ENCODE measurements at regions not wholly inside any gene's neighbourhood (a gene's known extent, or its start where the extent isn't known, plus 50 kb on each side); places are given as distances from the start of the nearest gene placed in this dataset.
A peak's percentile ranks its signal among the peaks of the same experiment; 100 is the strongest.

DNA sequence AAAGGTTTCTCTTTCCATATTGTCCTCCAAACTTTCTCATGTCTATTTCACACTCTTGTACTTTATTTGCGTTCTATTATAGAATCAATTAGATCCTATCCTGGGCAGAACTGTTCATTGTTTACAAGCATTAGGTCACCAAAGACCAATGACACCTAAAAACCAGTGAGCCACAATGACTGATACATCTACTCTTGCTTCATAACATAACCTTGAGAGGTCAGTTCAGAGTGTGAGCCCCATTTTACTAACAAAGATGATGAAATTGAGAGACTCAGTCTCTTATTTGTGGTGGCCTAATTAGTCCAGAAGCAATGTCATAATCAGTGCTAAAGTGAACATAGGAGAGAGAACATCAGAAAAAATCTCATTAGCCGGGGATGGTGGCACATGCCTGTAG, 248.9 kb upstream of the RBBP8 start:
- no peaks in the 10 kb centered on the region for H3K9me3 ChIP-seq (ENCODE audit: control insufficient read depth in 1 of 2, low read length in 2 of 2)
- H3K4me1 ChIP-seq (ENCODE audit: insufficient read depth, low read length), result no peaks in the 10 kb centered on the region
- Mint-ChIP-seq H3K4me1 (no peaks in the 10 kb centered on the region), H3K27ac (no peak overlapping the region), H3K27me3 (peaks cover 0 to 3% of the 10 kb centered on the region in 2 donors), H3K36me3 (no peaks in the 10 kb centered on the region), H3K4me3 (no peak overlapping the region), H3K9me3 (peaks cover 0 to 4% (median 0%) of the 10 kb centered on the region in 8 donors)
- no peaks in the 10 kb centered on the region for H3K36me3 ChIP-seq (ENCODE audit: insufficient read depth, low read length)
- intact Hi-C loops (cut with micrococcal nuclease), result no loop called here
- H3K27me3 ChIP-seq (ENCODE audit: insufficient read depth, low read length), result no peaks in the 10 kb centered on the region
- H3K4me3 ChIP-seq (ENCODE audit: low read length in 2 of 2), result no peak overlapping the region
- DNase-seq, result no peak
- ChIA-PET POLR2A (ENCODE audit: partially characterized antibody) (no interaction called here), CTCF (ENCODE audit: partially characterized antibody) (no interaction called here)
- no peak overlapping the region for H3K27ac ChIP-seq (ENCODE audit: low read depth, low read length)

GRCh38 chr18:22685788-22686187, 247.3 kb upstream of the RBBP8 start:
- Histone ChIP-seq H3K9me3 (ENCODE audit: control insufficient read depth in 1 of 2, low read length in 2 of 2) (no peaks in the 10 kb centered on the region), H3K4me3 (ENCODE audit: low read length in 2 of 2) (no peak overlapping the region), H3K27ac (ENCODE audit: low read depth, low read length) (no peak overlapping the region), H3K36me3 (ENCODE audit: insufficient read depth, low read length) (no peaks in the 10 kb centered on the region), H3K27me3 (ENCODE audit: insufficient read depth, low read length) (no peaks in the 10 kb centered on the region), H3K4me1 (ENCODE audit: insufficient read depth, low read length) (no peaks in the 10 kb centered on the region)
- Mint-ChIP-seq H3K4me1 (no peaks in the 10 kb centered on the region), H3K4me3 (no peak overlapping the region), H3K27ac (peak overlapping the region in 1 of 7 donors; percentile 72), H3K36me3 (no peaks in the 10 kb centered on the region), H3K9me3 (peaks cover 0 to 4% (median 0%) of the 10 kb centered on the region in 8 donors), H3K27me3 (peaks cover 0 to 3% of the 10 kb centered on the region in 2 donors)
- ChIA-PET CTCF (ENCODE audit: partially characterized antibody) (no interaction called here), POLR2A (ENCODE audit: partially characterized antibody) (no interaction called here)
- intact Hi-C loops (cut with micrococcal nuclease), result no loop called here
- no peak for DNase-seq

DNA sequence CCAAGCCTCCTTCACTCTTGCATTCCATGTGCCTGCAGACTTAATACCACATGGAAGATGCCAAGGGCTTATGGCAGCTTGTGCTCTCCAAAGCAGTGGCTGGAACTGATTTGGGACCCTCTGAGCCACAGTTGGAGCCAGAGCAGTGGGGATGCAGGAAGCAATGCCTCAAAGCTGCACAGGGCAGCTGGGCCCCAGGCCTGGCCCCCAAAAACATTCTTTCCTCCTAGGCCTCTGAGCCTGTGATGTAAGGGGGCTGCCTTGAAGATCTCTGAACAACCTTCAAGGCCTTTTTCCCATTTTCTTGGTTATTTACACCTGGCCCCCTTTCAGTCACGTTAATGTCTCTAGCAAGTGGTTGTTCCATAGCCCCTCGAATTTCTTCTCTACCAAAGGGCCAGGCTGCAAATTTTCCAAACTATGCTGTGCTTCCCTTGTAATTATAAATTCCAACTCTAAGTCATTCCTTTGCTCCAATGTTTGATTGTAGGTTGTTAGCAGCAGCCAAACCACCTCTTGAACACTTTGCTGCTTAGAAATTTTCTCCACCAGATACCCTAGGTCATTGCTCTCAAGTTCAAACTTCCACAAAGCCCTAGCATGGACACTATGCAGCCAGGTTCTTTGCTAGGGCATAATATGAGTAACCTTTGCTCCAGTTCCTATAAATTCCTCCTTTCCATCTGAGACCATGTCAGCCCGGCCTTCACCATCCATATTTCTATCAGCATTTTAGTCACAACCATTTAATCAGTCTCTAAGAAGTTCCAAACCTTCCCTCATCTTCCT, 245.0 kb upstream of the RBBP8 start:
- H3K36me3 Mint-ChIP-seq, result no peaks in the 10 kb centered on the region
- ChIA-PET CTCF (ENCODE audit: partially characterized antibody) (no interaction called here), POLR2A (ENCODE audit: partially characterized antibody) (no interaction called here)
- H3K9me3 Mint-ChIP-seq, result peaks cover 0 to 4% (median 0%) of the 10 kb centered on the region in 8 donors
- intact Hi-C loops (cut with micrococcal nuclease), result no loop called here
- no peak for DNase-seq
- H3K4me1 Mint-ChIP-seq, result no peaks in the 10 kb centered on the region
- H3K27ac Mint-ChIP-seq, result no peak overlapping the region
- Histone ChIP-seq H3K9me3 (ENCODE audit: control insufficient read depth in 1 of 2, low read length in 2 of 2) (no peaks in the 10 kb centered on the region), H3K4me3 (ENCODE audit: low read length in 2 of 2) (no peak overlapping the region), H3K27ac (ENCODE audit: low read depth, low read length) (no peak overlapping the region), H3K4me1 (ENCODE audit: insufficient read depth, low read length) (no peaks in the 10 kb centered on the region), H3K36me3 (ENCODE audit: insufficient read depth, low read length) (no peaks in the 10 kb centered on the region), H3K27me3 (ENCODE audit: insufficient read depth, low read length) (no peaks in the 10 kb centered on the region)
- H3K27me3 Mint-ChIP-seq, result peaks cover 0 to 3% of the 10 kb centered on the region in 2 donors
- H3K4me3 Mint-ChIP-seq, result no peak overlapping the region

- no peaks in the 10 kb centered on the region for H3K9me3 ChIP-seq (ENCODE audit: control insufficient read depth in 1 of 2, low read length in 2 of 2)
- CTCF ChIA-PET (ENCODE audit: partially characterized antibody), result no interaction called here
- no peak overlapping the region for H3K27ac Mint-ChIP-seq
- H3K27me3 ChIP-seq (ENCODE audit: insufficient read depth, low read length), result no peaks in the 10 kb centered on the region
- H3K27me3 Mint-ChIP-seq, result peaks cover 0 to 3% of the 10 kb centered on the region in 2 donors
- intact Hi-C loops (cut with micrococcal nuclease), result no loop called here
- no peaks in the 10 kb centered on the region for H3K4me1 Mint-ChIP-seq
- H3K4me3 Mint-ChIP-seq, result no peak overlapping the region
- POLR2A ChIA-PET (ENCODE audit: partially characterized antibody), result no interaction called here
- DNase-seq, result no peak
- peaks cover 0 to 4% (median 0%) of the 10 kb centered on the region in 8 donors for H3K9me3 Mint-ChIP-seq
- H3K4me3 ChIP-seq (ENCODE audit: low read length in 2 of 2), result no peak overlapping the region
- H3K36me3 ChIP-seq (ENCODE audit: insufficient read depth, low read length), result no peaks in the 10 kb centered on the region
- no peaks in the 10 kb centered on the region for H3K36me3 Mint-ChIP-seq
- no peaks in the 10 kb centered on the region for H3K4me1 ChIP-seq (ENCODE audit: insufficient read depth, low read length)
- H3K27ac ChIP-seq (ENCODE audit: low read depth, low read length), result no peak overlapping the region
Measured at GRCh38 chr18:22688877-22689496, 244.1 kb upstream of the RBBP8 start.

- no peaks in the 10 kb centered on the region for H3K9me3 ChIP-seq (ENCODE audit: control insufficient read depth in 1 of 2, low read length in 2 of 2)
- no peaks in the 10 kb centered on the region for H3K36me3 ChIP-seq (ENCODE audit: insufficient read depth, low read length)
- peaks cover 0 to 5% of the 10 kb centered on the region in 2 donors for H3K27me3 Mint-ChIP-seq
- H3K4me3 Mint-ChIP-seq, result no peak overlapping the region
- no peak overlapping the region for H3K4me3 ChIP-seq (ENCODE audit: low read length in 2 of 2)
- no peaks in the 10 kb centered on the region for H3K27me3 ChIP-seq (ENCODE audit: insufficient read depth, low read length)
- H3K4me1 Mint-ChIP-seq, result no peaks in the 10 kb centered on the region
- no peaks in the 10 kb centered on the region for H3K4me1 ChIP-seq (ENCODE audit: insufficient read depth, low read length)
- ChIA-PET POLR2A (ENCODE audit: partially characterized antibody) (no interaction called here), CTCF (ENCODE audit: partially characterized antibody) (interaction anchor here (3.5 kb wide), 1 partner anchor 14 kb away, joined by 7 read pairs; no protein-coding TSS in a partner anchor)
- DNase-seq, result no peak
- H3K27ac ChIP-seq (ENCODE audit: low read depth, low read length), result no peak overlapping the region
- H3K27ac Mint-ChIP-seq, result no peak overlapping the region
- intact Hi-C loops (cut with micrococcal nuclease), result no loop called here
- peaks cover 0 to 4% (median 0%) of the 10 kb centered on the region in 8 donors for H3K9me3 Mint-ChIP-seq
- no peaks in the 10 kb centered on the region for H3K36me3 Mint-ChIP-seq
Measured at GRCh38 chr18:22689712-22690111, 243.4 kb upstream of the RBBP8 start.

DNA sequence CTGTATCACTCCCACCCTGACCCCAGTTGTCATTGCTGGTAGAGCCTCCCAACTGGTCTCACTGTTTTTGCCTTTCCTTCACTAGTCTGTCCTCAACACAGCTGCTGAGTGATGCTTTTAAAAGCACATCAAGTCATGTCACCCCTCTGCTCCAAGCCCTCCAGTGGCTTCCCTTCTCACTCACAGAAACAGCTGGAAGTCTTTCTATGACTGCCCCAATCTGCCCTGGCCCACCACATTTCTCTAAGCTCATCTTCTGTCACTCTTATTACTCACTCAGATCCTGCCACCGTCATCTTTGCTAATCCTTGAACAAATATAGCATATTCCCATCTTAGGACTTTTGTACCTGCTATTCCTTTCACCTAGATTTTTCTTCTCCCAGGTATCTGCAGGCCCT, 242.6 kb upstream of the RBBP8 start:
- intact Hi-C loops (cut with micrococcal nuclease), result no loop called here
- Histone ChIP-seq H3K4me1 (ENCODE audit: insufficient read depth, low read length) (no peaks in the 10 kb centered on the region), H3K9me3 (ENCODE audit: control insufficient read depth in 1 of 2, low read length in 2 of 2) (no peaks in the 10 kb centered on the region), H3K27ac (ENCODE audit: low read depth, low read length) (no peak overlapping the region), H3K27me3 (ENCODE audit: insufficient read depth, low read length) (no peaks in the 10 kb centered on the region), H3K4me3 (ENCODE audit: low read length in 2 of 2) (no peak overlapping the region), H3K36me3 (ENCODE audit: insufficient read depth, low read length) (no peaks in the 10 kb centered on the region)
- Mint-ChIP-seq H3K27me3 (peaks cover 0 to 5% of the 10 kb centered on the region in 2 donors), H3K9me3 (peaks cover 0 to 4% (median 0%) of the 10 kb centered on the region in 8 donors), H3K27ac (no peak overlapping the region), H3K4me1 (no peaks in the 10 kb centered on the region), H3K4me3 (no peak overlapping the region), H3K36me3 (no peaks in the 10 kb centered on the region)
- DNase-seq, result no peak
- POLR2A ChIA-PET (ENCODE audit: partially characterized antibody), result no interaction called here
- CTCF ChIA-PET (ENCODE audit: partially characterized antibody), result interaction anchor here (3.5 kb wide), 1 partner anchor 13 kb away, joined by 7 read pairs; no protein-coding TSS in a partner anchor

- Histone ChIP-seq H3K36me3 (ENCODE audit: insufficient read depth, low read length) (no peaks in the 10 kb centered on the region), H3K4me3 (ENCODE audit: low read length in 2 of 2) (no peak overlapping the region), H3K9me3 (ENCODE audit: control insufficient read depth in 1 of 2, low read length in 2 of 2) (no peaks in the 10 kb centered on the region), H3K27me3 (ENCODE audit: insufficient read depth, low read length) (no peaks in the 10 kb centered on the region), H3K27ac (ENCODE audit: low read depth, low read length) (no peak overlapping the region), H3K4me1 (ENCODE audit: insufficient read depth, low read length) (no peaks in the 10 kb centered on the region)
- H3K4me3 Mint-ChIP-seq, result no peak overlapping the region
- no peaks in the 10 kb centered on the region for H3K4me1 Mint-ChIP-seq
- intact Hi-C loops (cut with micrococcal nuclease), result no loop called here
- H3K27me3 Mint-ChIP-seq, result peaks cover 0 to 3% of the 10 kb centered on the region in 2 donors
- ChIA-PET CTCF (ENCODE audit: partially characterized antibody) (interaction anchor here (0.9 to 3.5 kb wide), 3 partner anchors 10 to 15 kb away, joined by 4 to 7 read pairs (median 4); no protein-coding TSS in a partner anchor), POLR2A (ENCODE audit: partially characterized antibody) (no interaction called here)
- peaks cover 0 to 4% (median 0%) of the 10 kb centered on the region in 8 donors for H3K9me3 Mint-ChIP-seq
- DNase-seq, result no peak
- no peak overlapping the region for H3K27ac Mint-ChIP-seq
- no peaks in the 10 kb centered on the region for H3K36me3 Mint-ChIP-seq
Measured at GRCh38 chr18:22691946-22692710, 241.0 kb upstream of the RBBP8 start.

All from CD4-positive, alpha-beta memory T cell (primary cell).